ENCODE measurements at regions not wholly inside any gene's neighbourhood (a gene's known extent, or its start where the extent isn't known, plus 50 kb on each side); places are given as distances from the start of the nearest gene placed in this dataset.

DNA sequence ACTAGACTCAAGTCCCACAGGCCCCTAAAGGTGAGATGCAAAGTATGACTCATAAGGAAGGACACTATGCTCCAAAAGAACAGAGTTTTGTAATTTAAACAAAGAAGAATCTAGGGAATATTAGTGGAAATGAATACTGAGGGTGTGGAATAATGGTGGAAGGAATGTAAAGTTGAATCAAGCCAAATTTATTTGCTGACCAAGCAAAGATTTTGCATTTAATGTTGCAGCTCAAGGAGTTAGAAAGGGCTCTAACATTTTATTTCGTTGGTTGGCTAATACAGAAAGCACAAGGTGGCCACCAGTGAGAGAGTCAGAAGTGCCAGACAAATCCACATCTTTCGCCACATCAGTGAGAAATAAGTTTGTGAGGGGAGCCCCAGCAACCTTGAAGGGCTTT lies 550.3 kb downstream of the FOXG1 start:
- no peak overlapping the region for H3K4me3 ChIP-seq (replicated peaks in 1 of 2; ENCODE audit: low read depth in 2 of 2, low read length in 2 of 2)
- TF ChIP-seq, protein P1, sequence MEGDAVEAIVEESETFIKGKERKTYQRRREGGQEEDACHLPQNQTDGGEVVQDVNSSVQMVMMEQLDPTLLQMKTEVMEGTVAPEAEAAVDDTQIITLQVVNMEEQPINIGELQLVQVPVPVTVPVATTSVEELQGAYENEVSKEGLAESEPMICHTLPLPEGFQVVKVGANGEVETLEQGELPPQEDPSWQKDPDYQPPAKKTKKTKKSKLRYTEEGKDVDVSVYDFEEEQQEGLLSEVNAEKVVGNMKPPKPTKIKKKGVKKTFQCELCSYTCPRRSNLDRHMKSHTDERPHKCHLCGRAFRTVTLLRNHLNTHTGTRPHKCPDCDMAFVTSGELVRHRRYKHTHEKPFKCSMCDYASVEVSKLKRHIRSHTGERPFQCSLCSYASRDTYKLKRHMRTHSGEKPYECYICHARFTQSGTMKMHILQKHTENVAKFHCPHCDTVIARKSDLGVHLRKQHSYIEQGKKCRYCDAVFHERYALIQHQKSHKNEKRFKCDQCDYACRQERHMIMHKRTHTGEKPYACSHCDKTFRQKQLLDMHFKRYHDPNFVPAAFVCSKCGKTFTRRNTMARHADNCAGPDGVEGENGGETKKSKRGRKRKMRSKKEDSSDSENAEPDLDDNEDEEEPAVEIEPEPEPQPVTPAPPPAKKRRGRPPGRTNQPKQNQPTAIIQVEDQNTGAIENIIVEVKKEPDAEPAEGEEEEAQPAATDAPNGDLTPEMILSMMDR (IDR thresholded peaks at IDR 0.05; ENCODE audit: low read depth, low read length): no peak
- no peak for DNase-seq (ENCODE audit: low read depth in 2 of 2)

DNA sequence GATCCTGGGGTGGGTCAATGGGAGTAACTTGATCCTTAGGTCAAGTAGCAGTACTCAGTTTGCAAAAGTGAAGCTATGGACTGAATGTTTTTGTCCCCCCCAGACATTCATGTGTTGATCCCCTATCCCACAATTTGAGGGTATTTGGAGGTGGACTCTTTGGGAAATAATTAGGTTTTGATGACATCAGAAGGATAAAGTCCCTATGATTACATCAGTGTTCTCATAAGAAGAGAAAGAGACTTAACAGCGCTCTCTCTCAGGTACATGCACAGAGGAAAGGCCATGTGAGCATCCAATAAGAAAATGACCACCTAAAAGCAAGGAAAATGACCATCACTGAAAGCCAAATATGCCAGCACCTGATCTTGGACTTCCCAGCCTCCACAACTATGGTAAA lies 550.8 kb downstream of the FOXG1 start:
- DNase-seq (ENCODE audit: low read depth in 2 of 2): no peak
- TF ChIP-seq, protein P1 (IDR thresholded peaks at IDR 0.05; ENCODE audit: low read depth, low read length): no peak
- no peak overlapping the region for H3K4me3 ChIP-seq (replicated peaks in 1 of 2; ENCODE audit: low read depth in 2 of 2, low read length in 2 of 2)

DNA sequence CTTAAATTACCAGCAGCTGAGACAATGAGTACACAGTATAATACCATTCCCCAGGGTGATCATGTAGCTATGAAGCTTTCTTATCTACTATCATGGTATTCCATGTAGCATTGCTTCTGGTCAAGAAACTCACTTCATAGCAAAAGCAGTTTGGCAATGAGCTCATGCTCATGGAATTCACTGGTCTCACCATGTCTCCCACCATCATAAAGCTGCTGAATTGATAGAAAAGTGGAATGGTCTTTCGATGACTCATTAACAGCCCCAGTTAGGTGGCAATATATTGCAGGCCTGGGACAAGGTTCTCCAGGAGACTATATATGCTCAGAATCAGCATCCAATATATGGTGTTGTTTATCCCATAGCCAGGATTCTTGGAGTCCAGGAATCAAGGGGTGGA lies 553.7 kb downstream of the FOXG1 start:
- TF ChIP-seq, protein P1 (IDR thresholded peaks at IDR 0.05; ENCODE audit: low read depth, low read length): no peak
- H3K4me3 ChIP-seq (replicated peaks in 1 of 2; ENCODE audit: low read depth in 2 of 2, low read length in 2 of 2): no peak overlapping the region
- DNase-seq (ENCODE audit: low read depth in 2 of 2): peak; percentile 1 to 24

DNA sequence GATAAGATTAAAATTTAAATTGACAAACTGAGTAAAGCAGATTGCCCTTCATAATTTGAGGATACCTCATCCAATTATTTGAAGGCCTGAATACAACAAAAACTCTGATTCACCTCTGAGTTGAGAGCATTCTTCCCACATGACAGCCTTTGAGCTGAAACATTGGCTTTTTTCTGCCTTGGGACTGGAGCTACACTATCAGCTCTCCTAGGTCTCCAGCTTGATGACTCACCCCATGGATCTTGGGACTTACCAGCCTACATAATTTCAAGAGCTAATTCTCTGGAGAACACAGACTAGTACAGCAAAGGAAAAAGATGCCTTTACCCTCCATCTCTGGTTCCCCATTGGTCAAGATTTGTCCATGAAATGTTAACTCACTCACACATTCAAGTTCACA lies 555.1 kb downstream of the FOXG1 start:
- no peak overlapping the region for H3K4me3 ChIP-seq (replicated peaks in 1 of 2; ENCODE audit: low read depth in 2 of 2, low read length in 2 of 2)
- DNase-seq (ENCODE audit: low read depth in 2 of 2): peak; percentile 56 to 89
- TF ChIP-seq, protein P1 (IDR thresholded peaks at IDR 0.05; ENCODE audit: low read depth, low read length): no peak

DNA sequence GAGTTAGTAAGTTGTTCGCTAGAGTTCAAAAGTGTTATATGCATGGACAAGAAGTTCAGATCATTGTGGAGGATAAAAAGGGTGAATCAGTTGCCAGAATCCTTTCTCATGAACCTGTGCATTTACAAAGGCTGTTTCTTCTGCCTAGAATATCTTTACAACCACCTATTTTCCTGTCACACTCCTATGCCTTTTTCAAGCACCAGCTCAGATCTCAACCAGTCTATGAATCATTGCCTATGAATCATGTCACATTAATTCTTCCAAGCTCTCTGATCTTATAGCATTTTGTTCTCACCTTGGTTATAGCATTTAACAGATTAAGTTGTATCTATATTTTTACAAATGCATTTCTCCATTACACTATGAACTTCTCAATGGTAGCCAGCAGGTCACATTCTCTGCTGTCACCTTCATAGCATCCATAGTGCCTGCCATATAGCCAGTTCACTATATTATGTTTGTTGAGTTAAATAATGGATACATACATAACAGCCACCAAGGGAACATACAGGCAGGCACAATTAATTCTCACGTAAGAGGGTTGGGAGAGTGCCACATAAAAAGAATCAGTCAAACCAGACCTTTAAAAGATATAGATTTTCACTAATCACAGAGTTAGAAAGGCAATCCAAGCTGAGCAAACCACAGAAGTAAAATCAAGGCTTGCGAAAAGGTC lies 573.0 kb downstream of the FOXG1 start:
- TF ChIP-seq, protein P1 (IDR thresholded peaks at IDR 0.05; ENCODE audit: low read depth, low read length): no peak
- H3K4me3 ChIP-seq (replicated peaks in 1 of 2; ENCODE audit: low read depth in 2 of 2, low read length in 2 of 2): no peak overlapping the region
- DNase-seq (ENCODE audit: low read depth in 2 of 2): peak in 1 of 2 donors; percentile 38

DNA sequence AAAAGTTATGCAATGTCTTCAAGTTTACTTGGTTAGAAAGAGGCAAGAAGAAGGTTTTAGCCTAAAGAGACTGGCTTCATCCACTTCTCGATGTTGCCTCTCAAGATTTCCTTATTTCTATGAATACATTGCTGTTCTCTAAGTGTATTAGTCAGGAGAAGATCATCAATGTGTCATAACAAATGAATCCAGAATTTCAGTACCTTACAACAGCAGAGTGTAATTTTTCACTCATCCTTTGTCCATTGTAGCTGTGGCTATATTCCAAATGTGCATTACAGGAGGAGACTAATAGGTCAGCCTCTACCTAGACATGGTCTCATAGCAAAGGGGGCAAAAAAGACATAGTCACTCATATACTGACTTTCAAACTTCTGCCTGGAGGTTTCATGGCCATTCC lies 579.1 kb downstream of the PRKD1 start:
- TF ChIP-seq, protein P1 (IDR thresholded peaks at IDR 0.05; ENCODE audit: low read depth, low read length): no peak
- DNase-seq (ENCODE audit: low read depth in 2 of 2): peak in 1 of 2 donors; percentile 66
- H3K4me3 ChIP-seq (replicated peaks in 1 of 2; ENCODE audit: low read depth in 2 of 2, low read length in 2 of 2): no peak overlapping the region

DNA sequence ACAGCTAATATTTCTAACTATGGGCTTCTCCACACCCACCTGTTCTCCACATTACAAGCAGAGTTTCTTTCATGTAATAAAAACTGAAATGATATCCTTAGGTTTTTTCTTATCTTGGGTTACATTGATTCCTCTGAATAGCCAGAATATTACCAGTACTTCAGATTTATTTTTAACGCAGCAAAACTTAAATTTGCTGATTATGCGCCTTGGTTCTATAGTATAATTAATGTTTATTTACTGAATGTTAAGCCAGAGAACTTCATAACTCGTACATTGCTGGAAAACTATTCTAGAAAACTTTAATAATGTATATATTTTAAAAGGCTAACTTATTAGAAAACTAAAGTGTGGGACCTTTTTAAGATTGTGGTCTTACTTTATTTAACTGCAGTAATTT lies 577.2 kb downstream of the PRKD1 start:
- H3K4me3 ChIP-seq (replicated peaks in 1 of 2; ENCODE audit: low read depth in 2 of 2, low read length in 2 of 2): no peak overlapping the region
- TF ChIP-seq, protein P1 (IDR thresholded peaks at IDR 0.05; ENCODE audit: low read depth, low read length): no peak
- DNase-seq (ENCODE audit: low read depth in 2 of 2): no peak

Measured in cardiac fibroblast (primary cell).